C4-2B (cell line): ENCODE measurements at regions not wholly inside any gene's neighbourhood (a gene's known extent, or its start where the extent isn't known, plus 50 kb on each side); places are given as distances from the start of the nearest gene placed in this dataset.

ENCODE experiments used
- CTCF ChIP-seq: fragments of 450-650 bp; conservative IDR thresholded peaks from 2 replicates; pipeline ENCODE4 v1.5.1; 2017; ENCODE audit warnings: mild to moderate bottlenecking
- ZFX ChIP-seq: fragments of 450-650 bp; IDR thresholded peaks from 2 replicates; pipeline ENCODE4 v1.6.1; 2017

GRCh38 chr12:93315385-93315906 lies 62.3 kb upstream of the NUDT4 start:
- no peak for TF ChIP-seq CTCF
- no peak for TF ChIP-seq ZFX
